WTC11 (cell line): ENCODE measurements at regions not wholly inside any gene's neighbourhood (a gene's known extent, or its start where the extent isn't known, plus 50 kb on each side); places are given as distances from the start of the nearest gene placed in this dataset.

Experiments
- CREB1 ChIP-seq: sonication (generic); formaldehyde crosslinking; IDR thresholded peaks from 2 replicates; pipeline ENCODE4 v1.8.0; 2023; ENCODE audit warnings: mild to moderate bottlenecking, missing genetic modification reagents
- CTCF ChIP-seq: fragments of 200-600 bp; IDR thresholded peaks from 2 replicates; pipeline ENCODE4 v1.8.0; 2022; ENCODE audit warnings: antibody characterized with exemption
- E2F1 ChIP-seq: sonication (generic); formaldehyde crosslinking; IDR thresholded peaks from 2 replicates; pipeline ENCODE4 v1.8.0; 2022; ENCODE audit warnings: mild to moderate bottlenecking, missing genetic modification reagents
- E2F4 ChIP-seq: sonication (generic); formaldehyde crosslinking; IDR thresholded peaks from 2 replicates; pipeline ENCODE4 v1.8.1; 2022; ENCODE audit warnings: low read depth, mild to moderate bottlenecking, moderate library complexity, missing genetic modification reagents, borderline replicate concordance
- ETV6 ChIP-seq: sonication (generic); formaldehyde crosslinking; IDR thresholded peaks from 2 replicates; pipeline ENCODE4 v1.8.1; 2022; ENCODE audit warnings: mild to moderate bottlenecking, missing genetic modification reagents
- FOXP1 ChIP-seq: sonication (generic); formaldehyde crosslinking; IDR thresholded peaks from 2 replicates; pipeline ENCODE4 v1.8.0; 2022; ENCODE audit warnings: missing genetic modification reagents, mild to moderate bottlenecking, moderate library complexity, borderline replicate concordance
- JUN ChIP-seq: sonication (generic); formaldehyde crosslinking; IDR thresholded peaks from 2 replicates; pipeline ENCODE4 v1.8.0; 2023; ENCODE audit warnings: mild to moderate bottlenecking, missing genetic modification reagents
- MAX ChIP-seq: sonication (generic); formaldehyde crosslinking; IDR thresholded peaks from 2 replicates; pipeline ENCODE4 v1.8.0; 2022; ENCODE audit warnings: mild to moderate bottlenecking, missing genetic modification reagents
- MXD4 ChIP-seq: fragments of 250-450 bp; sonication (Bioruptor Pico); IDR thresholded peaks from 2 replicates; pipeline ENCODE4 v1.8.0; 2021; ENCODE audit warnings: mild to moderate bottlenecking, moderate library complexity, borderline replicate concordance
- SMAD3 ChIP-seq: sonication (generic); formaldehyde crosslinking; IDR thresholded peaks from 2 replicates; pipeline ENCODE4 v1.8.0; 2022; ENCODE audit warnings: missing genetic modification reagents, mild to moderate bottlenecking, borderline replicate concordance
- USF1 ChIP-seq: sonication (generic); formaldehyde crosslinking; IDR thresholded peaks from 2 replicates; pipeline ENCODE4 v1.8.0; 2022; ENCODE audit warnings: mild to moderate bottlenecking, missing genetic modification reagents
- ZNF121 ChIP-seq: sonication (generic); formaldehyde crosslinking; IDR thresholded peaks from 2 replicates; pipeline ENCODE4 v1.8.0; 2023; ENCODE audit warnings: missing genetic modification reagents
- ZNF317 ChIP-seq: sonication (generic); formaldehyde crosslinking; IDR thresholded peaks from 2 replicates; pipeline ENCODE4 v1.8.1; 2023; ENCODE audit warnings: low read depth, mild to moderate bottlenecking, moderate library complexity, missing genetic modification reagents, borderline replicate concordance

GRCh38 chr5:115452083-115452482 lies 92.5 kb downstream of the FEM1C start:
- no peak for TF ChIP-seq E2F4 (CRISPR knock-in tag)
- TF ChIP-seq CTCF = no peak
- TF ChIP-seq MAX (CRISPR knock-in tag) = no peak
- TF ChIP-seq ZNF121 (CRISPR knock-in tag) = no peak
- TF ChIP-seq FOXP1 (CRISPR knock-in tag) = no peak
- TF ChIP-seq ETV6 = no peak
- TF ChIP-seq MXD4 (CRISPR knock-in tag) = no peak
- TF ChIP-seq CREB1 (CRISPR knock-in tag) = no peak
- no peak for TF ChIP-seq USF1 (CRISPR knock-in tag)
- no peak for TF ChIP-seq ZNF317 (CRISPR knock-in tag)
- no peak for TF ChIP-seq SMAD3 (CRISPR knock-in tag)
- no peak for TF ChIP-seq JUN (CRISPR knock-in tag)
- TF ChIP-seq E2F1 = no peak
